CD8-positive, alpha-beta memory T cell (primary cell): ENCODE measurements at regions not wholly inside any gene's neighbourhood (a gene's known extent, or its start where the extent isn't known, plus 50 kb on each side); places are given as distances from the start of the nearest gene placed in this dataset.

Source experiments
- CTCF ChIA-PET: fragments of 350-600 bp; sonication (Branson Sonifier 250); formaldehyde crosslinking; loops from one replicate; lab custom pipeline; 2021; ENCODE audit warnings: antibody characterized with exemption; lab: Charles Lee
- POLR2A ChIA-PET: fragments of 350-600 bp; sonication (Branson Sonifier 250); formaldehyde crosslinking; loops from one replicate; lab custom pipeline; 2021; ENCODE audit warnings: antibody characterized with exemption; lab: Charles Lee
- DNase-seq, 5 donors: peaks; one replicate each; pipeline versions ENCODE4 v3.0.0 to v3.0.0-alpha.2; 2020 to 2022; ENCODE audit warnings: mixed read lengths in 1 of 5
- H3K27ac ChIP-seq: one replicate; pipeline ENCODE4 v1.7.0; 2013; ENCODE audit warnings: low read depth, mild to moderate bottlenecking, low read length, moderate library complexity
- H3K27me3 ChIP-seq: 2 replicates; pipeline ENCODE4 v1.7.0; 2013; ENCODE audit warnings: low read length, mild to moderate bottlenecking; ENCODE audit not compliant: insufficient read depth, poor library complexity, severe bottlenecking
- H3K36me3 ChIP-seq: 2 replicates; pipeline ENCODE4 v1.7.0; 2013; ENCODE audit warnings: mild to moderate bottlenecking, low read length, moderate library complexity; ENCODE audit not compliant: insufficient read depth
- H3K4me1 ChIP-seq: 2 replicates; pipeline ENCODE4 v1.7.0; 2013; ENCODE audit warnings: mild to moderate bottlenecking, low read length, moderate library complexity; ENCODE audit not compliant: insufficient read depth
- H3K4me3 ChIP-seq: 2 replicates; pipeline ENCODE4 v1.7.0; 2013; ENCODE audit warnings: mild to moderate bottlenecking, low read length
- H3K9me3 ChIP-seq: 2 replicates; pipeline ENCODE4 v1.7.0; 2013; ENCODE audit warnings: mild to moderate bottlenecking, low read length
- H3K27ac Mint-ChIP-seq, 8 donors: one replicate each; pipeline ENCODE4 v1.8.0; 2020 to 2021; ENCODE audit warnings: mixed read lengths in 8 of 8, mild to moderate bottlenecking in 6 of 8, inconsistent platforms in 3 of 8, moderate library complexity in 3 of 8
- H3K27me3 Mint-ChIP-seq, 2 donors: one replicate each; pipeline ENCODE4 v1.8.0; 2020 to 2021; ENCODE audit warnings: mixed read lengths in 2 of 2, mild to moderate bottlenecking in 1 of 2, moderate library complexity in 1 of 2
- H3K36me3 Mint-ChIP-seq, 3 donors: one replicate each; pipeline ENCODE4 v1.8.0; 2020 to 2021; ENCODE audit warnings: mixed read lengths in 3 of 3, inconsistent platforms in 1 of 3, mild to moderate bottlenecking in 1 of 3
- H3K4me1 Mint-ChIP-seq, 3 donors: one replicate each; pipeline ENCODE4 v1.8.0; 2020 to 2021; ENCODE audit warnings: mixed read lengths in 3 of 3, inconsistent platforms in 1 of 3, mild to moderate bottlenecking in 1 of 3
- H3K4me3 Mint-ChIP-seq, 7 donors: one replicate each; pipeline ENCODE4 v1.8.0; 2020 to 2021; ENCODE audit warnings: mixed read lengths in 7 of 7, mild to moderate bottlenecking in 6 of 7, moderate library complexity in 4 of 7, inconsistent platforms in 2 of 7
- H3K9me3 Mint-ChIP-seq, 5 donors: one replicate each; pipeline ENCODE4 v1.8.0; 2020 to 2022; ENCODE audit warnings: mixed read lengths in 5 of 5, mild to moderate bottlenecking in 3 of 5, moderate library complexity in 2 of 5, inconsistent platforms in 1 of 5

- no peak overlapping the region for H3K4me3 Mint-ChIP-seq
- peaks cover 16 to 27% of the 10 kb centered on the region in 2 donors for H3K27me3 Mint-ChIP-seq
- H3K36me3 Mint-ChIP-seq: no peaks in the 10 kb centered on the region
Observed at GRCh38 chr1:67522001-67522441, 91.8 kb upstream of the SERBP1 start.

GRCh38 chr1:67522793-67523192, 92.6 kb upstream of the SERBP1 start:
- Mint-ChIP-seq H3K27ac (no peak overlapping the region), H3K9me3 (peaks cover 0 to 5% (median 0%) of the 10 kb centered on the region in 5 donors), H3K36me3 (no peaks in the 10 kb centered on the region), H3K27me3 (peaks cover 16 to 31% of the 10 kb centered on the region in 2 donors), H3K4me3 (no peak overlapping the region), H3K4me1 (no peaks in the 10 kb centered on the region)
- Histone ChIP-seq H3K4me3 (no peak overlapping the region), H3K9me3 (no peaks in the 10 kb centered on the region), H3K4me1 (no peaks in the 10 kb centered on the region), H3K27ac (no peak overlapping the region), H3K36me3 (no peaks in the 10 kb centered on the region), H3K27me3 (no peaks in the 10 kb centered on the region)
- ChIA-PET CTCF (interaction anchor here (1.0 to 2.1 kb wide), 3 partner anchors 10 to 237 kb away, joined by 3 to 8 read pairs (median 3); no protein-coding TSS in a partner anchor), POLR2A (no interaction called here)
- no peak for DNase-seq

More at GRCh38 chr1:67522001-67522441, 91.8 kb upstream of the SERBP1 start:
- H3K36me3 ChIP-seq: no peaks in the 10 kb centered on the region
- H3K4me3 ChIP-seq: no peak overlapping the region
- H3K27me3 ChIP-seq: no peaks in the 10 kb centered on the region
- H3K9me3 ChIP-seq: no peaks in the 10 kb centered on the region
- DNase-seq: no peak
- peaks cover 0 to 3% (median 0%) of the 10 kb centered on the region in 5 donors for H3K9me3 Mint-ChIP-seq
- no peaks in the 10 kb centered on the region for H3K4me1 Mint-ChIP-seq
- H3K27ac Mint-ChIP-seq: no peak overlapping the region
- ChIA-PET POLR2A (no interaction called here), CTCF (no interaction called here)
- no peaks in the 10 kb centered on the region for H3K4me1 ChIP-seq
- no peak overlapping the region for H3K27ac ChIP-seq

DNA sequence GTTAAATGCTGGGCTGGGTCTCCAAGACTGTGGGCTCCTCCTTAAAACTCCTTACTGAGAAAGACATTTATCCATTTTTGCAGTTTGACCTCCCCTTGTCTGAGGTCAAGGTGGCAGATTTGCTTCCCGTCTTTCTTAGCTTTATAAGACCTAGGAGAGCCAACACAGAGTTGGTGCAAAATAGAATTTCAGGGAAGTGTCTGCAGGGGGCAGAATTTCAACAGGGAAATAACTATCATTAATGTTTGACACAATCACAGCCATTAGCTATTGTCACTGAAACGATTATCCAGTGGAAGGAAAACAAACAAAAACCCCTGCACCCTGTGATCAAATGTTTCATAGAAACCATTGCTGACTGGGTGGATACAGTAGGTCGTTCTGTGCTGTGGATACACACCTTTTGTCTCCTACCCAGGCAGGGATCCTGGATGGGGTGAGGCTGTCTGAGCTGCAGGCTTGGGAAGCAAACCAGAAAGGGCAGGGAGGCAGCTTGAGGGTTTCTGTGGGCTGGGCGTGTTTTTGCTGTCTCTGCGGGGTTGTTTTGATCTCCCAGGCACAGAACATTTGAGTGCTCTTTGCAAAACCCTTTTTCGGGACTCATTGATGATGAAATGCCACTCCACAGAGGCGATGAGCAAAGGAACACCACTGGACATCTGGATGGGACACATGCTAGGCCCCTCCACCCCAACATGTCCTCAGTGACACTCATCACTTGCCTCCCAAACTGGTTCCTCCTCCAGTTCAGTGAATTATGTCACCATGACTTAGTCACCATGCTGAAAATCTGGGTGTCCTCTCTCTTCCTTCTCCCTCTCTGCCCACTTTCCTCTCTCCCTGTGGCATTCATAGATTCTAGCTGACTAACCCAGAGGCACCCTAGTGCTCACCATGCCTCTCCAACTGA, 94.2 kb upstream of the SERBP1 start:
- no peak overlapping the region for H3K4me3 Mint-ChIP-seq
- no peak overlapping the region for H3K27ac ChIP-seq
- H3K9me3 ChIP-seq: no peaks in the 10 kb centered on the region
- H3K36me3 Mint-ChIP-seq: no peaks in the 10 kb centered on the region
- H3K4me3 ChIP-seq: no peak overlapping the region
- ChIA-PET CTCF (interaction anchor here (1.0 to 2.1 kb wide), 3 partner anchors 8 to 528 kb away, joined by 3 to 8 read pairs (median 4); no protein-coding TSS in a partner anchor), POLR2A (no interaction called here)
- H3K27me3 ChIP-seq: no peaks in the 10 kb centered on the region
- no peak overlapping the region for H3K27ac Mint-ChIP-seq
- H3K27me3 Mint-ChIP-seq: peaks cover 11 to 31% of the 10 kb centered on the region in 2 donors
- peaks cover 0 to 3% (median 0%) of the 10 kb centered on the region in 5 donors for H3K9me3 Mint-ChIP-seq
- H3K36me3 ChIP-seq: no peaks in the 10 kb centered on the region
- DNase-seq: no peak
- no peaks in the 10 kb centered on the region for H3K4me1 ChIP-seq
- no peaks in the 10 kb centered on the region for H3K4me1 Mint-ChIP-seq

DNA sequence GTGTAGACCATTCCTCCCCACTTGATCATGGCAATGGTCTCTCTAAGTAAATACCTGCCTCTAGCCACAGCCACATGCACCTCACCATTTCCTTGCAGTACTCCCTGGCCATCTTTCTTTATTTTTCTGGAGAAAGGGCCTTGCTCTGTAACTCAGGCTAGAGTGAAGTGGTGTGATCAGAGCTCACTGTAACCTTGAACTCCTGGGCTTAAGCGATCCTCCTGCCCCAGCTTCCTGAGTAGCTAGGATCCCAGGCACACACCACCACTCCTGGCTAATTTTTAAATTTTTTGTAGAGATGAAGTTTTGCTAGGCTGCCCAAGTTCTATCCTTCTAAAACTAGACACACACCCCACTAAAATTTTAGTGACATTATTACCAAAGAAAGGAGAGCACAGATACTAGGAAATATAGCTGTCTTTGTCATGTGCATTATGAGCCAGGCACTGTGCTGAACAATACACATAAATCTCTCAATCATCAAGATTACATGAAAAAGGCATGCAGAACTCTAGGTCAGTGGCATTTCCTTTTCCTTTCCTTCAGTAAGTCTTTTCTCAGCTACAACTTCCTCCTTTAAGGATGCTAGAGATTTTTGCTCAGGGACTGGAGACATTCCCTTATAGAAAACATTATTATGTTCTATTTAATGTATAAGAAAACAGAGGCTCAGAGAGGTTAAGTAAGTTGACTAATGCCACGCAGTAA, 95.0 kb upstream of the SERBP1 start:
- no peak overlapping the region for H3K4me3 Mint-ChIP-seq
- Histone ChIP-seq H3K9me3 (no peaks in the 10 kb centered on the region), H3K27me3 (no peaks in the 10 kb centered on the region), H3K4me3 (no peak overlapping the region), H3K4me1 (no peaks in the 10 kb centered on the region), H3K27ac (no peak overlapping the region), H3K36me3 (no peaks in the 10 kb centered on the region)
- no peaks in the 10 kb centered on the region for H3K36me3 Mint-ChIP-seq
- no peak overlapping the region for H3K27ac Mint-ChIP-seq
- ChIA-PET CTCF (interaction anchor here (1.0 to 1.4 kb wide), 2 partner anchors 11 to 241 kb away, joined by 3 to 4 read pairs; no protein-coding TSS in a partner anchor), POLR2A (no interaction called here)
- DNase-seq: no peak
- no peaks in the 10 kb centered on the region for H3K4me1 Mint-ChIP-seq
- peaks cover 11 to 31% of the 10 kb centered on the region in 2 donors for H3K27me3 Mint-ChIP-seq
- peaks cover 0 to 3% (median 0%) of the 10 kb centered on the region in 5 donors for H3K9me3 Mint-ChIP-seq

DNA sequence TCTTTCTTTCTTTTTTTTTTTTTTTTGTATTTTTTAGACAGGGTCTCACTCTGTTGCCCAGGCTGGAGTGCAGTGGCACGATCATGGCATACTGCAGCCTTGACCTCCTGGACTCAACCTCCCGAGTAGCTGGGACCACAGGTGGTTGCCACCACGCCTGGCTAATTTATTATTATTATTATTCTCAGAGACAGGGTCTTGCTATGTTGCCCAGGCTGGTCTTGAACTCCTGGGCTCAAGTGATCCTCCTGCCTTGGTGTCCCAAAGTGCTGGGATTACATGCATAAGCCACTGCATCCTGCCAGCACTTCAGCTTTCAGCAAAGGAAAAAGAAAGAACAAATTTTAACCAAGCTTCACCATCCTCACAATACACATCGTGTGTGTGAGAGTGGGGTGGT, 97.9 kb upstream of the SERBP1 start:
- CTCF ChIA-PET: interaction anchor here (0.8 to 1.9 kb wide), 3 partner anchors 10 to 232 kb away, joined by 3 to 5 read pairs (median 3); no protein-coding TSS in a partner anchor

DNA sequence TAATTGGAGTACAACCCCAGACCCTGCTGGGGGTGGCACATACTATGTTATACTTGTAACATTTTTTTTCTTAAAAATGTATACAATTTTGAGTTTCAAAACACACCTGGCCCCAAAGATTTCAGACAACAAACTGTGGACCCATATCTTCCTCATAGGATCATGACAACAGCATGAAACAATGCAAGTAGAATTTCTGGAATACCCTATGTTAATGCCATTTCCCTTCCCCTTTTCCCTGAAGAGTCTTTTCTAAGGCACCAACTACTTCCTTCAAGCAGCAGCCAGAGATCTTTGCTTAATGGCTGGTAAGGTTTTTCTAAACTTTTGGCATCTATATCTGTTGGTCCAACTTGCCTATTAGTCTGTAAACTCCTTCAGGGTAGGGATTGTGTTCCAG, 99.9 kb upstream of the SERBP1 start:
- Histone ChIP-seq H3K36me3 (no peaks in the 10 kb centered on the region), H3K9me3 (no peaks in the 10 kb centered on the region), H3K4me1 (no peaks in the 10 kb centered on the region), H3K4me3 (no peak overlapping the region), H3K27ac (no peak overlapping the region), H3K27me3 (no peaks in the 10 kb centered on the region)
- CTCF ChIA-PET: no interaction called here
- no peak overlapping the region for H3K27ac Mint-ChIP-seq
- no peak overlapping the region for H3K4me3 Mint-ChIP-seq
- peaks cover 0 to 2% (median 0%) of the 10 kb centered on the region in 3 donors for H3K4me1 Mint-ChIP-seq
- DNase-seq: no peak
- H3K9me3 Mint-ChIP-seq: peaks cover 0 to 3% (median 0%) of the 10 kb centered on the region in 5 donors
- POLR2A ChIA-PET: no interaction called here
- no peaks in the 10 kb centered on the region for H3K36me3 Mint-ChIP-seq
- peaks cover 3 to 16% of the 10 kb centered on the region in 2 donors for H3K27me3 Mint-ChIP-seq

More for the DNA sequence above, 97.9 kb upstream of the SERBP1 start:
- Histone ChIP-seq H3K4me1 (no peaks in the 10 kb centered on the region), H3K27me3 (no peaks in the 10 kb centered on the region), H3K27ac (no peak overlapping the region), H3K9me3 (no peaks in the 10 kb centered on the region), H3K36me3 (no peaks in the 10 kb centered on the region), H3K4me3 (no peak overlapping the region)
- POLR2A ChIA-PET: no interaction called here
- DNase-seq: no peak
- H3K4me1 Mint-ChIP-seq: no peaks in the 10 kb centered on the region
- H3K36me3 Mint-ChIP-seq: no peaks in the 10 kb centered on the region
- H3K9me3 Mint-ChIP-seq: peaks cover 0 to 3% (median 0%) of the 10 kb centered on the region in 5 donors
- peak overlapping the region in 1 of 8 donors; percentile 58 for H3K27ac Mint-ChIP-seq
- H3K27me3 Mint-ChIP-seq: peaks cover 0 to 20% of the 10 kb centered on the region in 2 donors
- H3K4me3 Mint-ChIP-seq: no peak overlapping the region

DNA sequence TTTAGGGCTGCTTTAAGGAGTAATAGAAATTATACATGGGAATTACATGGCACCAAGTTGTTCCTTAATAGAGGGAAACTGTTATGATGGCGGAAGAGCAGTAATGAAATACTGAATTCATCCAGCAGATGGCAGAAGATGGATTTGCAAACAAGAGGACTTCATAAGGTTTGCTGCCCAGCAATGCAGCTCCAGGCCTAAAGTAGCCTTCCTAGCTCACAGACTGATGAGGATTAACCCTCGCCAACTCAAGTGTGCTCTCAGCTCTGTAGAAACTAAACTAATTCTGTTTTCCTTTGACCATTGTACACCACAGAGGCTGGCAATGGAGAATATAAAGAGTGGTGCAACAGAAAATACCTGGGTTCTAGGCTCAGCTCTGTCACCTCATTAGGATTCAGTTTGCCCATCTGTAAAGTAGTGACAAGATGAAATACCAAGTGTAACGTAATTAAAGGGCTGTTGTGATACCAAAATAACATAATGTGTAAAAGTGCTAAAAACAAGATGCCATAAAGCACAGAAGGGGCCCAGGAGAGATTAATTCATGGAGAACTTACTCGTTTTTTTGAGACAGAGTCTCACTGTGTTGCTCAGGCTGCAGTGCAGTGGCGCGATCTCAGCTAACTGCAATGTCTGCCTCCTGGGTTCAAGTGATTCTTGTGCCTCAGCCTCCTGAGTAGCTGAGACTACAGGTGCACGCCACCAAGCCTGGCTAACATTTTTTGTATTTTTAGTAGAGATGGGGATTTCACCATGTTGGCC, 102.4 kb upstream of the SERBP1 start:
- Histone ChIP-seq H3K9me3 (no peaks in the 10 kb centered on the region), H3K4me1 (no peaks in the 10 kb centered on the region), H3K27me3 (no peaks in the 10 kb centered on the region), H3K36me3 (no peaks in the 10 kb centered on the region), H3K27ac (no peak overlapping the region), H3K4me3 (no peak overlapping the region)
- Mint-ChIP-seq H3K4me1 (peaks cover 0 to 2% (median 0%) of the 10 kb centered on the region in 3 donors), H3K9me3 (no peaks in the 10 kb centered on the region), H3K27me3 (peaks cover 3 to 12% of the 10 kb centered on the region in 2 donors), H3K36me3 (no peaks in the 10 kb centered on the region), H3K27ac (peak overlapping the region in 1 of 8 donors; percentile 6), H3K4me3 (no peak overlapping the region)
- DNase-seq: peak in 2 of 5 donors; percentile 7 to 20
- ChIA-PET CTCF (interaction anchor here (1.1 to 3.4 kb wide), 11 partner anchors 8 to 235 kb away, joined by 3 to 29 read pairs (median 5); partner anchors contain the start of gene GADD45A), POLR2A (no interaction called here)
